Caco-2 (cell line): ENCODE measurements at regions not wholly inside any gene's neighbourhood (a gene's known extent, or its start where the extent isn't known, plus 50 kb on each side); places are given as distances from the start of the nearest gene placed in this dataset.

ENCODE experiments used
- BruUV-seq: library from RNA; stranded (reverse); fragments of 400-500 nt; replicated peaks from 2 replicates; lab custom pipeline; 2021; lab: Mats Ljungman, UMichigan
- CTCF ChIA-PET: fragments of 300-600 bp; sonication (Branson Sonifier 250); formaldehyde crosslinking; loops from one replicate; lab custom pipeline; 2022; ENCODE audit warnings: antibody characterized with exemption; lab: Charles Lee
- POLR2A ChIA-PET: fragments of 300-600 bp; sonication (Branson Sonifier 250); formaldehyde crosslinking; loops from one replicate; lab custom pipeline; 2022; ENCODE audit warnings: antibody characterized with exemption; lab: Charles Lee
- DNase-seq, 2 experiments: peaks; one replicate each; pipeline versions ENCODE4 v3.0.0 to v3.0.0-alpha.2; 2020 to 2022
- H3K27me3 ChIP-seq: replicated peaks from 2 replicates; pipeline ENCODE4 v1.6.0; 2011; ENCODE audit warnings: low read length; ENCODE audit not compliant: control insufficient read depth, insufficient read depth
- H3K36me3 ChIP-seq: 2 replicates; pipeline ENCODE4 v1.5.1; 2011; ENCODE audit warnings: low read length; ENCODE audit not compliant: control insufficient read depth, insufficient read depth
- H3K4me1 ChIP-seq: fragments of 250-450 bp; sonication (Bioruptor Pico); 2 replicates; pipeline ENCODE4 v1.5.1; 2020; ENCODE audit warnings: mild to moderate bottlenecking
- H3K4me3 ChIP-seq: 2 replicates; pipeline ENCODE4 v1.5.1; 2011; ENCODE audit warnings: low read depth, mild to moderate bottlenecking, control low read depth, low read length
- H3K9me3 ChIP-seq: fragments of 250-450 bp; sonication (Bioruptor Pico); 2 replicates; pipeline ENCODE4 v1.5.1; 2020; ENCODE audit warnings: mild to moderate bottlenecking, moderate library complexity
- H3K27ac Mint-ChIP-seq: one replicate; pipeline ENCODE4 v1.8.0; 2022; ENCODE audit warnings: mixed read lengths; ENCODE audit not compliant: unreplicated experiment
- H3K27me3 Mint-ChIP-seq: one replicate; pipeline ENCODE4 v1.8.0; 2022; ENCODE audit warnings: mixed read lengths; ENCODE audit not compliant: insufficient read depth, unreplicated experiment
- H3K36me3 Mint-ChIP-seq: one replicate; pipeline ENCODE4 v1.8.0; 2022; ENCODE audit warnings: mild to moderate bottlenecking, mixed read lengths; ENCODE audit not compliant: insufficient read depth, unreplicated experiment
- H3K4me1 Mint-ChIP-seq: one replicate; pipeline ENCODE4 v1.8.0; 2022; ENCODE audit warnings: low read depth, mixed read lengths; ENCODE audit not compliant: unreplicated experiment
- H3K4me3 Mint-ChIP-seq: one replicate; pipeline ENCODE4 v1.8.0; 2022; ENCODE audit warnings: mild to moderate bottlenecking, moderate library complexity, mixed read lengths; ENCODE audit not compliant: unreplicated experiment
- H3K9me3 Mint-ChIP-seq: one replicate; pipeline ENCODE4 v1.8.0; 2022; ENCODE audit warnings: mixed read lengths; ENCODE audit not compliant: unreplicated experiment
- CTCF ChIP-seq, 2 experiments: fragments of 200-600 bp in 1 of 2; IDR thresholded peaks; 1 replicate in 1 of 2; 2 replicates in 1 of 2; pipeline versions ENCODE4 v1.5.1 to v1.8.0; 2011 to 2022; ENCODE audit warnings: antibody characterized with exemption in 1 of 2, control low read depth in 1 of 2, inconsistent platforms in 1 of 2, low read depth in 1 of 2, low read length in 1 of 2, mild to moderate bottlenecking in 1 of 2, moderate library complexity in 1 of 2; ENCODE audit not compliant: insufficient read depth in 1 of 2, severe bottlenecking in 1 of 2, unreplicated experiment in 1 of 2
- intact Hi-C: fragments of 100-400 bp; cut with micrococcal nuclease; formaldehyde crosslinking; loops from one replicate; pipeline ENCODE4 v1.10.0; 2022; ENCODE audit not compliant: unreplicated experiment

GRCh38 chr2:222355860-222356259 lies 57.1 kb upstream of the PAX3 start:
- Mint-ChIP-seq H3K36me3 (no peaks in the 10 kb centered on the region), H3K9me3 (peaks cover 8% of the 10 kb centered on the region), H3K27me3 (peaks cover 10% of the 10 kb centered on the region), H3K27ac (no peak overlapping the region), H3K4me3 (no peak overlapping the region), H3K4me1 (no peaks in the 10 kb centered on the region)
- DNase-seq: no peak
- TF ChIP-seq CTCF (IDR thresholded peaks at IDR 0.05; ENCODE audit: insufficient read depth in 1 of 2, low read depth in 1 of 2, low read length in 1 of 2, severe bottlenecking in 1 of 2, unreplicated experiment in 1 of 2): no peak
- intact Hi-C loops: no loop called here
- Histone ChIP-seq H3K36me3 (no peaks in the 10 kb centered on the region), H3K4me1 (no peaks in the 10 kb centered on the region), H3K27me3 (no peaks in the 10 kb centered on the region), H3K9me3 (peaks cover 11% of the 10 kb centered on the region), H3K4me3 (no peak overlapping the region)
- no TSS peak for BruUV-seq
- POLR2A ChIA-PET: no interaction called here
- CTCF ChIA-PET: no interaction called here

DNA sequence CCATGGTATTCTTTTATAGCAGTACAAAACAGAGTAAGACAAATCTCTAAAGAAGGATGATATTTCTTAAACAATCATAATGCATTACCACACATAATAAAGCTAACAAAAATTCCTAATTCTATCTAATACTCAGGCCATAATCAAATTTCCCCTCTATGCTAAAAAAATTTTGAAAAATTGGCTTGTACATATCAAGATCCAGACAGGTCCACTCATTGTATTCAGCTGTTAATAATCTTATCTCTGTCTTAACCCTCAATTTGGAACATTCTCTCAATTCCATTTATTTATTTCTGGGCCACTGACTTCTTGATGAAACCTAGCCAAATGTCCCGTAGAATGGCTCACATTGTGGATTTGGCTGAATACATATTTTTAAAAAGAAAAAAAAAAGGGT lies 59.1 kb upstream of the PAX3 start:
- H3K9me3 ChIP-seq: no peaks in the 10 kb centered on the region
- POLR2A ChIA-PET: no interaction called here
- no peaks in the 10 kb centered on the region for H3K4me1 Mint-ChIP-seq
- H3K36me3 Mint-ChIP-seq: no peaks in the 10 kb centered on the region
- intact Hi-C loops: no loop called here
- H3K27ac Mint-ChIP-seq: no peak overlapping the region
- H3K4me1 ChIP-seq: no peaks in the 10 kb centered on the region
- no peak for TF ChIP-seq CTCF (IDR thresholded peaks at IDR 0.05; ENCODE audit: insufficient read depth in 1 of 2, low read depth in 1 of 2, low read length in 1 of 2, severe bottlenecking in 1 of 2, unreplicated experiment in 1 of 2)
- peaks cover 11% of the 10 kb centered on the region for H3K27me3 Mint-ChIP-seq
- no peak overlapping the region for H3K4me3 Mint-ChIP-seq
- H3K9me3 Mint-ChIP-seq: no peaks in the 10 kb centered on the region
- no TSS peak for BruUV-seq
- no peaks in the 10 kb centered on the region for H3K36me3 ChIP-seq
- H3K27me3 ChIP-seq: no peaks in the 10 kb centered on the region
- DNase-seq: no peak
- H3K4me3 ChIP-seq: no peak overlapping the region
- CTCF ChIA-PET: no interaction called here

GRCh38 chr2:222358876-222359275 lies 60.1 kb upstream of the PAX3 start:
- no peaks in the 10 kb centered on the region for H3K36me3 Mint-ChIP-seq
- H3K27me3 Mint-ChIP-seq: peaks cover 8% of the 10 kb centered on the region
- POLR2A ChIA-PET: no interaction called here
- H3K27ac Mint-ChIP-seq: no peak overlapping the region
- H3K9me3 Mint-ChIP-seq: no peaks in the 10 kb centered on the region
- intact Hi-C loops: no loop called here
- CTCF ChIA-PET: no interaction called here
- H3K4me3 ChIP-seq: no peak overlapping the region
- BruUV-seq: no TSS peak
- H3K4me1 ChIP-seq: no peaks in the 10 kb centered on the region
- no peaks in the 10 kb centered on the region for H3K9me3 ChIP-seq
- DNase-seq: no peak
- no peaks in the 10 kb centered on the region for H3K27me3 ChIP-seq
- no peak for TF ChIP-seq CTCF (IDR thresholded peaks at IDR 0.05; ENCODE audit: insufficient read depth in 1 of 2, low read depth in 1 of 2, low read length in 1 of 2, severe bottlenecking in 1 of 2, unreplicated experiment in 1 of 2)
- no peaks in the 10 kb centered on the region for H3K36me3 ChIP-seq
- H3K4me3 Mint-ChIP-seq: no peak overlapping the region
- no peaks in the 10 kb centered on the region for H3K4me1 Mint-ChIP-seq
